HS-5 (cell line): ENCODE measurements at regions not wholly inside any gene's neighbourhood (a gene's known extent, or its start where the extent isn't known, plus 50 kb on each side); places are given as distances from the start of the nearest gene placed in this dataset.

Experiments
- DNase-seq: peaks from one replicate; pipeline ENCODE4 v3.0.0-alpha.2; 2012; ENCODE audit warnings: low read depth

DNA sequence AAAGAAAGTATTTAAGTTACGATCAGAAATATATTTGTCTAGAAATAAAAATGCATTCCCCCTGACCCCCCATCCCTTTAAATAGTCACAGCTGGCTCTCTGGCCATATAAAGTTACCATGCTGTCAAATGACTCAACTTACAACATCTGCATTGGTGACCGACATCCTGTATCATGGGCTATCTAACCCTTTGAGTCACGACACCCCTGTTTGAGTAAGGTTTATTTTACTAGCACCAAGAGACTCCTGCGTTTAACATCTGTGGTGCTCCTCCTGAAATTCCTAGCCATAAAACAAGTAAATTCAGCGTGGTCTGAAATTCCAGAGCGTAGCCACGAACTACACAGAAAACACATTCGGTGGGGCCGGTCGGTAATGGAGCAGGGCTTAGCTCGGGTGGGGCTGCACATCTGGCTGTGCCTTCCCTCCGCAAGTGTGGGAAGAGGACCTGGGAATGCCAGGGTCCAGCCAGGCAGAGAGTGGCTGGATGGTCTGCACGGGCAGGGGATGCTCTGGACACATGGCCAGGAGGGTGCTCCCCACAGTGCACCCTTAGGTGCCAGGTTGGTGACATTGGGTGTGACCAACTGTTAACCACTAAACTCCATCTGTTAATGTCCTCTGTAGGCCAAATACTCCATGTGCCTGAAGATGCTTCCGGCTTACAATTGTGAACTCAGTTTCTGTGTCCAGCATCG is 53.0 kb upstream of the CLDN14 start:
- DNase-seq, result peak; percentile 25

GRCh38 chr21:36533468-36533848 is 53.5 kb upstream of the CLDN14 start:
- DNase-seq, result no peak

- no peak for DNase-seq
These were observed 54.7 kb upstream of the CLDN14 start for GRCh38 chr21:36534656-36535055.

DNA sequence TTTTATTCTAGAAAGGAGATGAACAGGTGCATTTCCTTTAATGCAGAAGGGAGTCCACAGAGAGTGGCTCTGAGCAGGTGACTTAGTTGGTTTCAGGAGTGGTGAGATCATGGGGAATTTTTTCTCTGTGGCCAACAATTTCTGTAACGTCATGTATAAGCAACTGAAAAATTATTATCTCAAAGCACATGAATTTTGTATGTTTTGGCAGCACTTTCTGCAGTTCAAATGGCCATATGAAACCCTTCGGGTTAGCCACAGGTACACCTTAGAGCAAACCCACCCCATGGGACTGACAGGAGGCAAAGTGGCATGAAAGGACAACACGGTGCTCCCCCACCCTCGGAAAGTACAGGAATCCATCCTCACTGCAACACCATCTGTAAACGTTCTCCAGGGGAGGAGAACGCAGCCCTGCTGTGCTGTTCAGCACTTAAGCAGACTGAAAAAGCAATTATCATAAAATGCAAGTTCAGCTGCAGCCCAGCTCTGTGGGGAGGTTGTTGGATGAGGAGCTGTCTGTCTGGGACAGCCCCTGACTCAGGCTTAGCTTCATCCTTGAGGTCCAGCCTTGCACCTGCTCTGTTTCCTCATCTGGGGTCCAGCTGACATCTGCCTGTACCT is 55.8 kb upstream of the CLDN14 start:
- no peak for DNase-seq

- no peak for DNase-seq
These were observed 58.8 kb upstream of the CLDN14 start for GRCh38 chr21:36538761-36539160.

DNA sequence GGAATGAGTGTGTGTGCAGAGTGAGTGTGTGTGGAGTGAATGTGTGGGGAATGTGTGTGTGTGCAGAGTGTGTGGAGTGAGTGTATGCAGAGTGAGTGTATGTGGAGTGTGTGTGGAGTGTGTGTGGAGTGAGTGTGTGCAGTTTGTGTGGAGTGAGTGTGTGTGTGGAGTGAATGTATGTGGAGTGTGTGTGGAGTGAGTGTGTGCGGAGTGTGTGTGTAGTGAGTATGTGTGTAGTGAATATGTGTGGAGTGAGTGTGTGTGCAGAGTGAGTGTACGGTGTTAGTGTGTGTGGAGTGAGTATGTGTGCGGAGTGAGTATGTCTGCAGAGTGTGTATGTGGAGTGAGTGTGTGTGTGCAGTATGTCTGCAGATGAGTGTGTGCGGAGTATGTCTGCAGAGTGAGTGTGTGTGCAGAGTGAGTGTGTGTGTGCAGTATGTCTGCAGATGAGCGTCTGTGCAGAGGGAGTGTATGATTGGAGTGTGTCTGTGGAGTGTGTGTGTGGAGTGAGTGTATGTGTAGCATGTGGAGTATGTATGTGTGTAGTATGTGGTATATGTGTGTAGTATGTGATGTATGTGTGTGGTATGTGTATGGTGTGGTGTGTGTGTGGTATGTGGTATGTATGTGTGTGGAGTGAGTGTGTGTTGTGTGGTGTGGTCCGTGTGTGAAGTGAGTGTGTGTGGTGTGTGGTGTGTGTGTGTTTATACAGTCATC is 59.7 kb upstream of the CLDN14 start:
- no peak for DNase-seq

GRCh38 chr21:36540700-36541099 is 60.8 kb upstream of the CLDN14 start:
- DNase-seq, result no peak

GRCh38 chr21:36541721-36542139 is 61.8 kb upstream of the CLDN14 start:
- DNase-seq, result no peak

GRCh38 chr21:36542312-36543101 is 62.6 kb upstream of the CLDN14 start:
- no peak for DNase-seq

DNA sequence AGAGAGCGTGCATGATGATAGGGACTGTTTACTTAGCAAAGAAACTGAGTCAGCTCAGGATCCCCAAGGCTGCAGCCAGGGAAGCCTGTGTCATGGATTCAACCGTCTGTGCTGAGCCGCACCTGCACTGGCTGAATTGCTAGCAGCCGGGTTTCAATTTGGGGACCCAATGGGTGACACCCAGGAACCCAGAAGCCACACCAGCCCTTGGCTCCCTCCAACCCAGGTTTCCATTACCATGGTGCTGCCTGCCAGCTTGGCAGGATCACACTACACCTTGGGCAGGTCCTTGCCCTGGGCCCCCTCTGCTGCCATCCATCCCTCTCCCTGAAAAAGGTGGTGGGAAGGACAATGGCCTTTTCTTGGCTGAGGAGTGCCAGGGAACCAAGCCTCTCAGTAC is 64.0 kb upstream of the CLDN14 start:
- no peak for DNase-seq

DNA sequence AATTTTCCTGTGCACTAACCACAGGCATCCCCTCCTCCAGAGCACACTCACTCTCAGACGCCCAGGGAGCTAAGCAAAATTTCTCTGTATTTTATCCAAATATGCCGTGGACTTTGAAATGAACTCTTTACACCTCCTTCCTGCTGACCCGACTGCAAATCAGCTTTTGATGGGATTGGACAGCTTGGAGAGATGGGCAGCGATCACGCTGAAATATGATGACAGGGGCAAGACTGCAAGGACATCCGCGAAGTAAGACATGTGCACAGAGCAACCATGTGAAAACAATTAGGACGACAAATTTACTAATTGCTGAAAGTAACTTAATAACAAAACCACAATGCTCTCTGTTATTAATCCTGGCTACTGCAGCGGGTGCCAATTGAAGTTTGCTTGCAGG is 64.6 kb upstream of the CLDN14 start:
- DNase-seq, result no peak

DNA sequence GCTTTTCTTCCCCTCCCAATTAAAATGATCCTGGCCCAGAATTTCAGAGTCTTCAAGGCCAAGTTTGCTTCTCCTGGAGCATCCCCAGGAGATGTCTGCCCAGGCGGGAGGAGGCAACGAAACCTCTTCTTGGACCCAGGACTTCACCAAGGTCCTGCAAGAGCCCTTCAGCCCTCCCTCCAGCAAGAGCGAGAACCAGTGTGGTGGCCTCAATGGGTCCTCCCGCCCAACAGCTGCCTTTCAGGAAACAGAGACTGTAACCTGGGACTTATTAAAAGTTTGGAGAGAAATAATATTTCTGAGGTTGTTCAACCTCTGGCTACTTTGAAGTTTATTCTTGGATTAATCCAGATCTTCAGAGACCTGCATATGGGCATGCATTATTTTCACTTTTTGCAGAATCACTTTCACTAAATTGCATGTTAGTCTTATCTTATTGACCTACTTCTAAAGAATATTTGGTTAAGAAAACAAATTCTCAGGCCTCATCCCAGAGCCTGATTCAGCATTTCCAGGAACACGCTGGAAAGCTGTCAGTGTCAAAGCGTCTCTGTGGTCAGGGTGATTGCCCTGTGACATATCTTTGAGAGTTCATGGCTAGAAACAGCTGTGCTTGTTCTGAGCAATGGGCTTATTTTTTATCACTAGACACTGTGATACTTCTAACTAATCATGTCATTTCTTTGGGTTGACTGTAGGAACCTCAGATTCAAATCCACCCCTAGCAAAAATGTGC is 66.0 kb upstream of the CLDN14 start:
- no peak for DNase-seq

DNA sequence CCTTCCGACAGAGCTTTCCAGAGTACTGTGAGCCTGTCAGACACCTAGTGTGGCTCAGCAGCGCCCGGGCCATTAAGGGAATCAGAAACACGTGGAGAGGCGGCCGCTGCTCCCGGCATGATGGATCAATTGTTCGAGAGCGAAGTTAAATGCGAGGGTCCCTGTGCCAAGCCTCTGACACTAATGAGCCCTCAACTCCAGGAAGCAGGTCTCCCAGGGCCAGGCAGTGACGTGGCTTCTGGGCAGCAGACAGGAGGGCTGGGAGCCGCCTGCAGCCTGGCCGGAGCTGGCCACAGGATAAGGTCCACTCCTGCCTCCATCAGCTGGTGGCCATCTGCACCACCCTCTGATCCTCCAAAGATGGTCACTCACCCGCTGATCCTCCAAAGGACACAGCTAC is 67.5 kb upstream of the CLDN14 start:
- no peak for DNase-seq

DNA sequence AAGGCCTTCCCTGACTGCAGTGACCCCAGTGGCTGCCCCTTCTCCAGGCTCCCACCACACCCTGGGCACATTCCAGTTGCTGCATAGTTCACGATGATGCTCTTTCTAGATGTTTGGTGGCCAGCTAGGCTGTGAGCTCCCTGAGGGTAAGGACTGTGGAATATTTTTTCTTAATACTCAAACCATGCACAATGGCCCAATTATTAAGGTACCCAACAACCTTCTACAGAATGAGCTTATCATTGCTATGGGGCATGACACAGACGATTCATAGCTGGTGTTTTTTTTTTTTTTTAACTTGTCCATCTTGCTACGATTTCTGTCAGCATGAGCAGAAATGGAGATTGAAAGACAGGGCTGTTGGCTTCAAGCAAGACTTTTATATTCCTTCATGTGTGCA is 68.9 kb upstream of the CLDN14 start:
- no peak for DNase-seq

GRCh38 chr21:36549470-36549869 is 69.5 kb upstream of the CLDN14 start:
- DNase-seq, result no peak

DNA sequence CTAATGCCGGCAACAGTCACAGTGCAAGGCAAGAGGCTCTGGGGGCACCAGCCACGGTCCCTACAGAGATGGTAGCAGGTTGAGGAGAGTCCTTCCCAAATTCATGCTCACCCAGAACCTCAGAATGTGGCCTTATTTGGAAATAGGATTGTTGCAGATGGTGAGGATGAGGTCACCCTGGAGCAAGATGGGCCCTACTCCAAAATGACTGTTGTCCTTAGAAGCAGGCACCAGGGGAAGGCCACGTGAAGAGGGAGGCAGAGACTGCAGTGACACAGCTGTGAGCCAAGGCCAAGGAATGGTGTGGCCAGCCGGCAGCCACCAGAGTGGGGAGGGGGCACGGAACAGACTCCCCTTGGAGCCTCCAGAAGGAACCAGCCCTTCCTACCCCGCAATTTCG is 70.8 kb upstream of the CLDN14 start:
- no peak for DNase-seq

DNA sequence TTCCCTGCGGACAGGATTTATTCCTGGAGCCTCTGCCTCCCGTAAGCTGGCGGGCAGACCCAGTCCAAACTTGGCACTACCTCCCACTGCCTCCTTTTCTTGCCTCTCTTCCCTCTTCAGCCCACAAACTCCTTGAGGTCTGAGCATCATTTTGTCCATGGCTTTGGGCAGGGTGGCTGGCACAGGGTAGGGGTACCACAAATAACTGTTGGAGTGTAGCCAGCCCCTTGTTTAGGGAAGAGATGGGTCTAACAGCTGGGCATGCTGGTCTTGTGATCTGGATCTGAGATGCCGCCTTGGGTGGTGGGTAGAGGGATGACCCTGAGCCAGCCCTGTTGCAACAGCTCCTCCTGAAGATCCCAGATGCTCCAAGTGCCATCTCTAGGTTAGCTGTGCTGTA is 71.4 kb upstream of the CLDN14 start:
- no peak for DNase-seq

- peak; percentile 88 for DNase-seq
These were observed 72.0 kb upstream of the CLDN14 start for GRCh38 chr21:36551731-36552433.

GRCh38 chr21:36552434-36552785 is 72.5 kb upstream of the CLDN14 start:
- no peak for DNase-seq

DNA sequence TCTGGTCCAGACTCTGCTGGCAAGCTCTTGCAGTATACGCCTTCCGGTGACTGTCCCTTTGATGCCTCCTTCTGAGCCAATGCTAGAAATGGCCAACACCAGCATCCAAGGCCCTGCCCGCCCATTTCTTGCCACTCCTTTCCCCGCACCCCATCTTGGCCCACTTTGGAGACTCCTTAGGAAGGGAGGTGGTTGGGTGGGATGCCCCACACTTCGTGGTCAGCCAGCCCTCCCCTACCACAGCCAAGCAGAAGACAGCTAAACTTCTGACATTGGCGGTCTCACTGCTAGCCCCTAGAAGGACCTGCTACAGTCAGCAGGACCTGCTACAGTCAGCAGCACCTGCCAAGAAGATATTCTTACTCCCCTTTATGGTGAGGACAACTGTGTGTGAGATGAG is 73.5 kb upstream of the CLDN14 start:
- no peak for DNase-seq

DNA sequence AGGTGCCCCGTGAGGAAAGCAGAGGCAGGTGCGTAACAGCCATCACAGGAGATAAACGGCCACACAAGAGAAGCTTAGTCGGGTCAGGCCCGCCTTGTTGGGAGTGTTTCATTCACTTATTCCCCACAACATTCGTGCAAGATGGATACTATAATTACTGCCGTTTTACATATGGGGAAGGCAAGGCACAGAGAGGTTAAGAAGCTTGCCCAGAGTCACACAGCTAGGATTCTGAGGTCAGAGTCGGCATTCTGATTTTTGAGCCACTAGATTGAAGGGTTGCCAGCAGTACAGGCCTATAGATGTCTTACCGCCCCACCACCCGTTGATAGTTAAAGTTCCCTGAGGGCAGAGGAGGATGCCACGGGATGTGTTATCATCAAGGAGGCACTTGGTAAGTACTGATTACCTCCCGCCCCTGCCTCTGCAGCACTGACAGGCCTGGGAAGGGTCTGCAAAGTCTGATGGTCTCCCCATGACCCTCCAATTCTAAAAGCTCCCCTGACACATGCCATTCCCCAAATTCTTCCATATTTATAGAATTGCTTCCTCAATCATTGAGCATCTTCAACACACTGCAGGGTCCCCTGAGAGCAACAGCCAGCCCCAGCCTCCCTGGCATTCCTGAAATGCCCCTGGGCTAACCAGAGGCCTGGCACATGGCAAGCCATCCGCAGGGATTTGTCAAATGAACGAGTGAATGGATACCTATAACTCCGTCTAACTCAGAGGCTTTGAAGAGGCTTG is 74.7 kb upstream of the CLDN14 start:
- no peak for DNase-seq
